GM12874 (cell line): ENCODE measurements at regions not wholly inside any gene's neighbourhood (a gene's known extent, or its start where the extent isn't known, plus 50 kb on each side); places are given as distances from the start of the nearest gene placed in this dataset.

Experiments
- CTCF ChIP-seq: IDR thresholded peaks from 2 replicates; pipeline ENCODE4 v1.5.1; 2011; ENCODE audit warnings: low read depth, mild to moderate bottlenecking, control low read depth, low read length, moderate library complexity; ENCODE audit not compliant: insufficient read depth

- no peak for TF ChIP-seq CTCF
Observed at GRCh38 chr4:171007618-171008390, 805.4 kb upstream of the GALNTL6 start.

- no peak for TF ChIP-seq CTCF
Observed at GRCh38 chr4:171002246-171002645, 811.0 kb upstream of the GALNTL6 start.

GRCh38 chr4:170990989-170991589 lies 822.1 kb upstream of the GALNTL6 start:
- peak; percentile 74 for TF ChIP-seq CTCF

GRCh38 chr4:170988446-170988845 lies 824.8 kb upstream of the GALNTL6 start:
- no peak for TF ChIP-seq CTCF

- no peak for TF ChIP-seq CTCF
Observed at GRCh38 chr4:170979736-170980135, 833.5 kb upstream of the GALNTL6 start.

GRCh38 chr4:170978990-170979389 lies 834.2 kb upstream of the GALNTL6 start:
- TF ChIP-seq CTCF, result 0 out of 2 replicates have a peak, but pooled peaks have one; percentile 2

GRCh38 chr4:170949084-170949483 lies 859.3 kb upstream of the AADAT start:
- no peak for TF ChIP-seq CTCF
